ENCODE measurements at regions not wholly inside any gene's neighbourhood (a gene's known extent, or its start where the extent isn't known, plus 50 kb on each side); places are given as distances from the start of the nearest gene placed in this dataset.

DNA sequence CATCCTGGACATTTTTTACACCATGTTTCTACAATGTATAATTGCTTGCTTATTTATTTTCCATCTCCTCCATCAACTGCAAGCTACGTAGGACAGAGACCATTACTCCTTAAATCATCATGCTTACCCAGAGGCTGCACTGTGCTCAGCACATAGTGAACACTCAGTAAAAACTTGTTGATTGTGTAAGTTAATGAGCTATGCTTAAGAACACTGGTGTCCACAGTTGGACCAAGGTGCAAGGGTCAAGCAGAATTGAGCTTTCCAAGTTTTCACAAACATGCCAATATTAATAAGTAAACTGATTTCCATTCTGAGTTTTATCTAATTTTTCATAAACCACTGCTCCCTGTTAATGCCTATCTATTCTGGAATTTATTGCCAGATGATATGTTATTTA, 464.2 kb upstream of the TCF4 start:
- no peak for ATAC-seq
- DNase-seq = no peak

DNA sequence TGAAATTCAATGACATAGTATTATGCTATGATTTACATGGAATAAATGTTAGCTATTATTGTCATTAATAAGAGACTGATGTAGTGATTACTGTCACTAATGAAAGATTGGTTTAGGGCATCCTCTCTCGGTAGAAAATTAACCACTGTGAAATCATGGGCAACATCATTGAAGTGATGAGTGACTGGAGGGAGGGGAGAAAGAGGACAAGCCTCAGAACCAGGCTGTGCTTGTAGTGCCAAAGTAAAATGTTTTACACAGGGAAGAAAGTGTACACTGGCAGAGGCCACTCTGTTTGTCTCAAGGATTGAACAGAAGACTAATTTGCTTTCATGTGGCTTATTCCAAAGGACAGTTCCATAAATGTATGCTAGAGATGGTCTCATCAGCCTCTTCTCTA, 456.2 kb upstream of the TCF4 start:
- Histone ChIP-seq H3K36me3 (no peaks in the 10 kb centered on the region), H3K27ac (no peak overlapping the region), H3K4me1 (no peaks in the 10 kb centered on the region), H3K9me3 (peaks cover 0 to 23% of the 10 kb centered on the region in 2 donors), H3K27me3 (no peaks in the 10 kb centered on the region), H3K4me3 (no peak overlapping the region)
- TF ChIP-seq, protein P1, sequence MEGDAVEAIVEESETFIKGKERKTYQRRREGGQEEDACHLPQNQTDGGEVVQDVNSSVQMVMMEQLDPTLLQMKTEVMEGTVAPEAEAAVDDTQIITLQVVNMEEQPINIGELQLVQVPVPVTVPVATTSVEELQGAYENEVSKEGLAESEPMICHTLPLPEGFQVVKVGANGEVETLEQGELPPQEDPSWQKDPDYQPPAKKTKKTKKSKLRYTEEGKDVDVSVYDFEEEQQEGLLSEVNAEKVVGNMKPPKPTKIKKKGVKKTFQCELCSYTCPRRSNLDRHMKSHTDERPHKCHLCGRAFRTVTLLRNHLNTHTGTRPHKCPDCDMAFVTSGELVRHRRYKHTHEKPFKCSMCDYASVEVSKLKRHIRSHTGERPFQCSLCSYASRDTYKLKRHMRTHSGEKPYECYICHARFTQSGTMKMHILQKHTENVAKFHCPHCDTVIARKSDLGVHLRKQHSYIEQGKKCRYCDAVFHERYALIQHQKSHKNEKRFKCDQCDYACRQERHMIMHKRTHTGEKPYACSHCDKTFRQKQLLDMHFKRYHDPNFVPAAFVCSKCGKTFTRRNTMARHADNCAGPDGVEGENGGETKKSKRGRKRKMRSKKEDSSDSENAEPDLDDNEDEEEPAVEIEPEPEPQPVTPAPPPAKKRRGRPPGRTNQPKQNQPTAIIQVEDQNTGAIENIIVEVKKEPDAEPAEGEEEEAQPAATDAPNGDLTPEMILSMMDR (IDR thresholded peaks at IDR 0.05) = no peak
- ATAC-seq = no peak
- DNase-seq = no peak
- intact Hi-C loops (cut with DNase I) = no loop called here

More for the DNA sequence above, 464.2 kb upstream of the TCF4 start:
- Histone ChIP-seq H3K9me3 (peaks cover 0 to 17% of the 10 kb centered on the region in 2 donors), H3K27ac (no peak overlapping the region), H3K4me3 (no peak overlapping the region), H3K27me3 (no peaks in the 10 kb centered on the region), H3K4me1 (no peaks in the 10 kb centered on the region), H3K36me3 (no peaks in the 10 kb centered on the region)
- intact Hi-C loops (cut with DNase I) = no loop called here
- TF ChIP-seq, protein P1 (IDR thresholded peaks at IDR 0.05) = no peak

DNA sequence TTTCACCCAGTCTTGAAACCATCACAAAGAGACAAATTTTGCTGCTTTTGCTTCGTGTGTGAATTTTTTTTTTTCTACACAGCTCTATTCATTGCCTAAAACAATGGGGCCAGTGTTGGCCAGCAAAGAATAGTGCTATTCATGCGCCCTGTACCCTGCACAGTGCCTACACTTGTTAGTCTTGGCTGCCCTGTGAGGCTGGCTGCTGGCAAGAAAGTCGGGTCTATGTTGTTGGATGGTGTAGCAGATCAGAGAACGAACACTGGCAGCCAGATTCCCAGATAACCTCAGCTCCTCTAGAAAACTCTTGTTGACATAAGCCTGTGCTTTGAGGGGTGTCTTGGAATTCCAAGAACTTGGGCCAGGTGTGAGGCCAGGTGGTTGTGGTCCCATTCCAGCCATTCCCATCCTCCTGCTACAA, 455.7 kb upstream of the TCF4 start:
- ATAC-seq (no peak), DNase-seq (no peak)
- no peaks in the 10 kb centered on the region for H3K27me3 ChIP-seq
- no peaks in the 10 kb centered on the region for H3K36me3 ChIP-seq
- H3K4me3 ChIP-seq = no peak overlapping the region
- no peaks in the 10 kb centered on the region for H3K4me1 ChIP-seq
- TF ChIP-seq, protein P1 (IDR thresholded peaks at IDR 0.05) = no peak
- H3K27ac ChIP-seq = no peak overlapping the region
- intact Hi-C loops (cut with DNase I) = no loop called here
- peaks cover 0 to 19% of the 10 kb centered on the region in 2 donors for H3K9me3 ChIP-seq

DNA sequence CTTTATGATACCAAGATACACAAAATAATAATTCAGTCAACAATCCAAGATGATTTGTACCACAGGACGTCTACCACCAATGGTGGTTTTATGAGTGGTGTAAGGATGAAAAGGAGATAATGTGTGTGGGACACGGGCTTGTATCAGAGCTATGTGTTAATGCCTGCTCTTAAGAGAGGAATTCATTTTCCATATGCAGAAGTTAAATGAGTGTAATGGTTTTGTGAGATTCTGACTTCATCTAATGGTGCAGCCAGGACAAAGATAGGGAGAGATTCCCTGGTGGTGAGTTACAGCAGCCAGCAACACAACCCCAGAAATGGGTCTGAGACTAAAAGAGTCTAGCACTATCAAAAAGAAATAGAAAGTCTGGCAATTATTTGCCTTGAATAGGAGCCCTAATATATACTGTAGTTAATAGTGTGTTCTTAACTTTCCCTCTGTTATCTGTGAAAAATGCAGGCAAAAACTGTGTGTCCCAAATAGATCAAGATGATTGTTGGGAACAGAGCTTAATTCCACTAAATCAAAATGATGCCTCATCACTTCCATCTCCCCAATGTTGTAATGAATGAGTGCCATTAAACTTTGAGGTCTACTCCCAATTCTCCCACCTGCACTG, 455.0 kb upstream of the TCF4 start:
- H3K27ac ChIP-seq = no peak overlapping the region
- H3K4me1 ChIP-seq = no peaks in the 10 kb centered on the region
- peaks cover 0 to 13% of the 10 kb centered on the region in 2 donors for H3K9me3 ChIP-seq
- H3K4me3 ChIP-seq = no peak overlapping the region
- ATAC-seq (no peak), DNase-seq (no peak)
- TF ChIP-seq, protein P1 (IDR thresholded peaks at IDR 0.05) = no peak
- no peaks in the 10 kb centered on the region for H3K27me3 ChIP-seq
- no peaks in the 10 kb centered on the region for H3K36me3 ChIP-seq
- intact Hi-C loops (cut with DNase I) = no loop called here

DNA sequence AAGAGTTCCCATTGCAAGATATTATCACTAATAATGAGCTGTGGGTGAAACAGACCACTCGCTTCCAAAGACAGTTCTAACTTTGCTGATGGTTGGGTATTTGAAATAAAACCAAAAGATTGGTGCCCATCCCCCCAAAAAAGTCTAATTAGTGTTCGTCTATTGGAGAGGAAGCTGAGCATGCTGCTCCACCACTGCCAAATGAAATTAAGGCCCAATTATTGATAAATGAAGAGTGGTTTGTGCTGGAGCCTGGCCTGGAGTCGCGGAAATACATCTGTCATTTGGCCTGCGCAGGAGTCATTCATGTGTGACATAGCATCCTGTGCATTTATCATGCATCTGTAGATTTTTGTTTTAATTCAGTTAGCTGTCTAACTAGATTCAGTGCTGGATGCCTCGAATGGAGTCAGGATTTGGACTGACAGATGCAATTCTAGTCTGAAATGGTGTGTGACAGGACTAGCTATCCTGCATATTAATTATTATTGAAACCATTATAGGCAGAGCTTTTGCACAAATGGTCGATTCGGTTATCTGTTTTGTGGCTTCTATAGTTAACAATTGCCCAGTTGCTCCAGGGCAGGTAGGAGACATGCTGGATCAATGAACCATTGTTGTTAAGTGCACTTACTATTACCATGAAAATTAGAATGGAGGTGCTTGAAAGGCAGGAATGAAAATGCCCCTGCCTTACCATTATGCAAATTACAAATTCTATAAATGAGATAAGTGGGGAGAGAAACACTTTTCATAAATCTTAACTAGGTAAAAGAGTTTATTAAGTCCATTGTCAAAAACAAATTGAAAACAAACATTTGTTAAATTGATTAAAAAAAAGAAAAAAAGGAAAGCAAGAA, 450.4 kb upstream of the TCF4 start:
- intact Hi-C loops (cut with DNase I) = no loop called here
- TF ChIP-seq, protein P1 (IDR thresholded peaks at IDR 0.05) = no peak

More for the DNA sequence above, 450.4 kb upstream of the TCF4 start:
- ATAC-seq = no peak
- Histone ChIP-seq H3K27ac (no peak overlapping the region), H3K4me3 (no peak overlapping the region), H3K36me3 (no peaks in the 10 kb centered on the region), H3K4me1 (no peaks in the 10 kb centered on the region), H3K27me3 (no peaks in the 10 kb centered on the region), H3K9me3 (no peaks in the 10 kb centered on the region)
- peak in 2 of 4 donors; percentile 64 to 74 for DNase-seq
